HG03575 (cell line): ENCODE measurements at regions not wholly inside any gene's neighbourhood (a gene's known extent, or its start where the extent isn't known, plus 50 kb on each side); places are given as distances from the start of the nearest gene placed in this dataset.
"Not testable (repeated sequence)": the region's sequence is repeated elsewhere in the genome, so short reads cannot be mapped to it uniquely, and the experiment has no call there.

Experiments
- ATAC-seq: cut with Tn5 transposase; IDR thresholded peaks from one replicate; pipeline ENCODE4 v1.9.1; 2021; ENCODE audit not compliant: unreplicated experiment, insufficient number of reproducible peaks, low FRiP score; ENCODE audit errors: extremely low read depth

DNA sequence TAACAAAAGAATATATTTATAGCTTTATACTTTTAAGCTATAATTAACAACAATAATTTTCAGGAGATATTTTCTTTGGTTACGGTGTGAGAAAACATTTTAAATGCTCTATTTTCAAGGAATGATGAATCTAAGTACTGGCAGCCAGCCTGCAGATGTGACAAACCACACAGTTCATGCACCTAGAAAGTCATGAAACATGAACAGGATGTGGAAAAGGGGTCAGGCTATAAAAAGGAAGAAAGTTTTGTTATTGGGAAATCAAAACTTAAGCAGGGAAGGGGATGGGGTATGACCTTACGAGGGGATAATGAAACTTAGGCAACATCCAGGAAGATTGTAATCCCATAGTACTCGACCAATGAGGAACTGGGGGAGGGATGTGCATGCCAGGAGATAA, 508.7 kb upstream of the GRAMD2B start:
- no peak for ATAC-seq

DNA sequence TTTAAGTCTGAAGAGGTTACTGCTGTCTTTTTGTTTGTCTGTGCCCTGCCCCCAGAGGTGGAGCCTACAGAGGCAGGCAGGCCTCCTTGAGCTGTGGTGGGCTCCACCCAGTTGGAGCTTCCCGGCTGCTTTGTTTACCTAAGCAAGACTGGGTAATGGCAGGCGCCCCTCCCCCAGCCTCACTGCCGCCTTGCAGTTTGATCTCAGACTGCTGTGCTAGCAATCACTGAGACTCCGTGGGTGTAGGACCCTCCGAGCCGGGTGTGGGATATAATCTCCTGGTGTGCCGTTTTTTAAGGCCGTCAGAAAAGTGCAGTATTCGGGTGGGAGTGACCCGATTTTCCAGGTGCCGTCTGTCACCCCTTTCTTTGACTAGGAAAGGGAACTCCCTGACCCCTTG, 499.3 kb upstream of the GRAMD2B start:
- ATAC-seq, result not testable (repeated sequence)

- no peak for ATAC-seq
Observed at GRCh38 chr5:125926172-125926571, 497.0 kb upstream of the GRAMD2B start.

GRCh38 chr5:125928663-125929062, 494.5 kb upstream of the GRAMD2B start:
- ATAC-seq, result no peak

GRCh38 chr5:125950012-125950615, 473.1 kb upstream of the GRAMD2B start:
- ATAC-seq, result no peak

- ATAC-seq, result peak; percentile 100
Observed at GRCh38 chr5:125961150-125961549, 462.1 kb upstream of the GRAMD2B start.

DNA sequence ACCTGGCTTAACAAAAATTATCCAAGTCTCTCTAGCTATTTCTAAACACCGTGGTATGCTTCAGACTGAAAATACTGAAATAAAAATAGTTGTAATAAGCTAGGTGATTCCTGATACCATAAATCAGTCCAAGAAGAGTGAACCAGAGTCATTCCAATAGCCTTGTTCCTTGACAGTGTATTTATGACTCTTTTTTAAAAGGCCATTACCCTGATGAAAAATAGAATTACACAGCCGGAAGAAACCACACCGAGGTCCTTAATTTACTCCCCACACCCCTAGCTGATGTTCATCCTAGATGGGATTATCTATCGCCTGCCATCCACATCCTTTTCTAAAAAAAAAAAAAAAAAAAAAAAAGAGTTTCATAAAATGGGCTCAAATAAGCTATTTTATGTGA, 457.6 kb upstream of the GRAMD2B start:
- no peak for ATAC-seq

DNA sequence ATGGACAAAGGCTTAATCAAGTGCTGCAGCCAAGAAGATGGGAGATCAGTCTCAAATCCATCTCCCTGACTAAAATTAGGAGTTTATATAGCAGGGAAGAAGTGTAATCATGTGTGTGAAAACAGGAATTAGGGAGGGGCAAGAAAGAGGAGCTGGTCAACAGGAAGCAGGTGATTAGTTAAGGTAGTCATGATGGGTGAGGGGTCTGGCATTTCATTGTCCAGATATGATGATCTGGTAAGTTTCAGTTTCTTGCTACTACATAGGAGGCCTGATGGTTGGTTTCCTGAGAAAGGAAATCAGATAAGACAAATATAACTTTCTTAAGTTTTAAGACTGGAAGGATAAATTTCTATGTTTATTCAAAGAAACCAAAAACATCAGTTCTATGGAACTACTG, 455.6 kb upstream of the GRAMD2B start:
- no peak for ATAC-seq

- no peak for ATAC-seq
Observed at GRCh38 chr5:125969011-125969813, 454.0 kb upstream of the GRAMD2B start.

- no peak for ATAC-seq
Observed at GRCh38 chr5:125969814-125970171, 453.4 kb upstream of the GRAMD2B start.

DNA sequence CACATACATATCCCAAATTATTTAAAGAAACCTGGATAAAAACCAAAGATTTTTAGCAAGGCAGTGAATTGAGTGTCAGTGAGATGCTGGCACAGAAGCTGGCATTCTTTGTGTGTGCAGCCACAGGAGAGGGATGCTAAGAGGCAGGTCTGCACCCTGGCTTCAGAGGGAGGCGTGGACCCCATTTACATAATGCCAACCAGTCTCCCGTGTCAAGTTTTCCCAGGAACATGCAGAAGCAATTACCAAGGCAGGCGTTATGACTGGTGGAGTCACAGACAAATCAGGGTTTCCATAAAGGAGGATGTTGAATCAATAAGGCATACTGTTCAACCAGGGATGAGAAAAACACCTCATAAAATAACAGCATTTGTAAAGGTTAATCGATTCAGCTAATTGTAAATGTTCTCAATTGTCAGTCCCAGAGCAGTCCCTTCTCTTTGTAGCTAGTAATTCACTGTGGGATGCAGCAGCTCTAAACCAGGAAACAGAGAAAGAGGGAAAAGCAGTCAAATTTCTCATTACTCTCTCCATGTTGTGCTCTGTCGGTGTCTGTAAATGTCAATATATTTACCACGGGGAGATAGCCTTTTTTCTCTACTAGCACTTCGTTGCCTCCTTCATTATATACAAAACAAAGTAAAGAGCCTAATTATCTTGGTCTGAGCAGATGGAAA, 452.4 kb upstream of the GRAMD2B start:
- no peak for ATAC-seq

DNA sequence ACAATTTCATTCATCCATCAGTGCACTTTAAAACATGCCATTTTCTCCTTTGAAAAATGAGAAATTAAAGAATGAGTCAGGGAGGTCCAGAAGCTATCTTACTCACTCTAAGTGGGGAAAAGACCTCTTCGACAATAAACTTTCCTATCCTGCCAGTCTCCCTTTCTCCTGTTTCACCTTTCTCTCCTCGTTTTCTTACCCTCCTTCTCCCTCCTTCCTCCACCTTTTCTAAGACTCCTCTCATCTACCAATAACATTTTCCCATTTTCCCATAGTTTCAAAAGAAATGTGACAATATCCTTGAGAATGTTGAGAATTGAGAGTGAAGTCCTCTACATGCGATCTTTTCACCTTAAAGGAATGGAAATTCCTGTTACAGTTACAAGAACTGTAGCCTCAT, 450.5 kb upstream of the GRAMD2B start:
- no peak for ATAC-seq

DNA sequence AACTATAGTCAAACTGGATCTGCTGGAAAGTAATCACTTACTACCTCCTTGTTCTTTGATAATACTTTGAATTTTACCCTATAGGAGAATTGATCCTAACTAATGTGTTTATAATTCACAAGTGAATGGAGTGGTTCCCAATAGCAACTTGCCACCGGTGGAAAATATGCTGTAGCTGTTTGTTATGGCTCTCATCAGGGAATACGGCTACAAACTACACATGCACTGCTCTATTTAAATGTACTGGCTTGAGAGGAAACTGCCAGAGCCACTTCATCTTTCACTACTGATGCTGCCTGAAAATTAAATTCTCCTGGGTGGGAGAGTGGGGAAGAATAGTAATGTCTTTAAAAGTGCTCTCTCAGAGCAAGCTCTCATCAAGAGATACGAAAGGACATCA, 448.5 kb upstream of the GRAMD2B start:
- no peak for ATAC-seq

- ATAC-seq, result no peak
Observed at GRCh38 chr5:125976421-125977000, 446.7 kb upstream of the GRAMD2B start.

DNA sequence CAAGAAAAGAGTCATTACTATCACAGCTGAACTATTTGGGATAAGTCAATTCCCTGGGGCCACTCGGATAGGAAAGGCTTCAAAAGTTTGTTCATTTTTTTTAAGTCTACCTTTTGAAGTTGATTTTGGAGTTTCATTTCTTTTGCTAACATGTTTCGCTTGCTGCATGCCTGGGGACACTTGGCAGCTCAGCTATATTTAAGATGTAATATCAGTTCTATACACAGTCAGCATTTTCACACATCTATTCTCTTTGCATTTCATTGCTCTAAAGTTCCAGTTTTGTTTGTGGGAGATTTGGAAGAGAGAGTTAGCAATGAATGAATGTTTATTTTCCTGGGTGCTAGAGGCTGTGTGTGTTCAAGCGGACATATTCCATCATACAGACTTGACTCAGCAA, 445.2 kb upstream of the GRAMD2B start:
- no peak for ATAC-seq

- no peak for ATAC-seq
Observed at GRCh38 chr5:125979636-125980035, 443.6 kb upstream of the GRAMD2B start.

DNA sequence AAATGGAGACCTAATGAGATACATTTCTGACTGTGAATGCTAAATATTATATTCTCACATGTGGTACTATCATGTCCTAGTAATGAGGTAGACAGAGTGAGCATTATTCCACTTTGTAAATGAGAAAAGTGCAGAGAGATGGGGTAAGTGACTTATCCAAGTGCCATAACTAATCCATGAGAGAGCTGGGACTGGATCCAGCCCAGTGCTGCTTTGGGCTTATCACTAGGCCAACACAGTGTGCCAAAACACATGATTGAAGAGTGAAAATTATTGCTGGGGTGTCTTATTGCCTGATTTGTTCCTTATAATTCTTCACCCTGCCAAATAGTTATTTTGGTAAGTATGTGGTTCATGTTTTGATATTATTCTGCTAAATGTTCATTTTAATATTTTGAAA, 442.2 kb upstream of the GRAMD2B start:
- no peak for ATAC-seq

GRCh38 chr5:125987677-125988255, 435.4 kb upstream of the GRAMD2B start:
- no peak for ATAC-seq

DNA sequence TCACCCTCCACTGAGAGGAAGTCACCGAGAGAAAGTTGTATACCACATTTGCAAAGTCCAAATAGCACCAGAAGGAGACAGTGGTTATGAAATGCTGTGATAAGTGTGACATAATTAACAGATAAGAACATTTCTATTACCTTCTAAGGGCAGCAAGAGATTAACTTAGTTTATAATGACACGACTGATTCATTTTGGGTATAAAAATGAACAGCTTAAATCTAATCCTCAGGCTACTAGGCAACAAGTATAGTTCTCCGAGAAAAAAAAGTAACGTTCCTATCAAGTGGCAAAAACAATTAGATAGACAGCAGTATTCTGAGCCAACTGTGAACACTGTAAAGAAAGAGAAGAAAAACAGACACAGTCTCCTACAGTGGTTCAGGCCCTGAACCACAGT, 431.2 kb upstream of the GRAMD2B start:
- ATAC-seq, result no peak
